ENCODE measurements at regions not wholly inside any gene's neighbourhood (a gene's known extent, or its start where the extent isn't known, plus 50 kb on each side); places are given as distances from the start of the nearest gene placed in this dataset.

DNA sequence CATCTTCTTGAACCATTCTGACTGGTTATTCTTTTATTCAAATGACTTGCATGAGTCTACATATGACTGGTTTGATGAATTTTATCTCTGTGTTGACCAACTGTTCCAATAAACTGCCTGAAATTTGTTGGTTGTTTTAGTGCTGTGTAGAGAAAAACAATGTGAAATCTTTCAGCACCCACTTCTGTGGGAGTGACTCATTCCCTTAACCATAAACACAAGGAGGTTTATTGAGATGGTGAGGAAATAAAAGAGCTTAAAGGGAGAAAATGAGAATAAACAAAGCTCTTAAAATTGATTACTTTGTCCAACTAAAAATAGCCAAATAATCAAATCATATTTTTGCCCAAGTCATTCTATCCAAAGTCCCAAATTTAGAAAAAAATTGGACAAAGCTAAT, 341.1 kb downstream of the TGFB2 start:
- no peaks in the 10 kb centered on the region for H3K4me1 ChIP-seq (replicated peaks in 1 of 4; ENCODE audit: control insufficient read depth in 3 of 4, insufficient read depth in 4 of 4, low read length in 3 of 4)
- H3K79me2 ChIP-seq (ENCODE audit: control insufficient read depth in 1 of 2, insufficient read depth in 2 of 2, low read length in 2 of 2): no peaks in the 10 kb centered on the region
- no peak overlapping the region for H3K14ac ChIP-seq (ENCODE audit: insufficient read length)
- no peak overlapping the region for H3K4me2 ChIP-seq (ENCODE audit: insufficient read depth in 1 of 2, low read depth in 2 of 2, low read length in 2 of 2)
- no peak overlapping the region for H3K18ac ChIP-seq (ENCODE audit: extremely low read depth, low read length)
- no peaks in the 10 kb centered on the region for H3K36me3 ChIP-seq (ENCODE audit: control insufficient read depth in 2 of 4, insufficient read depth in 4 of 4, low read length in 3 of 4)
- no peak overlapping the region for H4K8ac ChIP-seq (ENCODE audit: extremely low read depth, insufficient read depth, low read length)
- TF ChIP-seq RFX5 (IDR thresholded peaks at IDR 0.05; ENCODE audit: borderline replicate concordance, low read depth, low read length): no peak
- TF ChIP-seq RAD21 (IDR thresholded peaks at IDR 0.05 in 1 of 2, conservative IDR thresholded peaks at IDR 0.05 in 1 of 2; ENCODE audit: low read depth in 2 of 2, low read length in 2 of 2): no peak
- H3K4ac ChIP-seq (replicated peaks; ENCODE audit: insufficient read length, low read depth, low read length): no peak overlapping the region
- no peaks in the 10 kb centered on the region for H3K23me2 ChIP-seq (ENCODE audit: low read depth, low read length)
- no peak overlapping the region for H3K23ac ChIP-seq (ENCODE audit: insufficient read length)
- no peak overlapping the region for H2AFZ ChIP-seq (ENCODE audit: low read length)
- H2BK15ac ChIP-seq (ENCODE audit: low read length): no peak overlapping the region
- H4K91ac ChIP-seq (replicated peaks; ENCODE audit: insufficient read length, low read length): no peak overlapping the region
- no peaks in the 10 kb centered on the region for H3K9me3 ChIP-seq (ENCODE audit: insufficient read depth in 2 of 2, low read depth in 1 of 2, low read length in 1 of 2)
- H2BK5ac ChIP-seq (ENCODE audit: low read depth, low read length): no peak overlapping the region
- no peak overlapping the region for H4K5ac ChIP-seq (ENCODE audit: insufficient read length, low read depth, low read length)
- H2AK5ac ChIP-seq (ENCODE audit: low read depth, low read length): no peak overlapping the region
- H4K20me1 ChIP-seq (replicated peaks in 1 of 2; ENCODE audit: control insufficient read depth in 1 of 2, insufficient read depth in 2 of 2, low read length in 2 of 2): no peaks in the 10 kb centered on the region
- H3K9ac ChIP-seq (replicated peaks in 1 of 4; ENCODE audit: extremely low read depth in 1 of 4, low read depth in 3 of 4, low read length in 3 of 4): no peak overlapping the region
- ChIA-PET POLR2A (ENCODE audit: partially characterized antibody) (no interaction called here), CTCF (ENCODE audit: partially characterized antibody) (no interaction called here)
- no peaks in the 10 kb centered on the region for H3K79me1 ChIP-seq (ENCODE audit: low read depth, low read length)
- FAIRE-seq (no peak), DNase-seq (ENCODE audit: low read depth in 1 of 2, low spot score in 2 of 2) (no peak)
- no peak overlapping the region for H2BK20ac ChIP-seq (ENCODE audit: low read length)
- H2BK12ac ChIP-seq (ENCODE audit: low read depth, low read length): no peak overlapping the region
- no peak overlapping the region for H3K27ac ChIP-seq (ENCODE audit: low read depth, low read length)
- no peak overlapping the region for H3K4me3 ChIP-seq (ENCODE audit: extremely low read depth in 1 of 4, insufficient read depth in 2 of 4, low read depth in 3 of 4, low read length in 4 of 4)
- no peaks in the 10 kb centered on the region for H3K27me3 ChIP-seq (replicated peaks in 1 of 4; ENCODE audit: control insufficient read depth in 3 of 4, extremely low read depth in 1 of 4, insufficient read depth in 3 of 4, low read length in 3 of 4)
- no peak overlapping the region for H3K56ac ChIP-seq (replicated peaks; ENCODE audit: insufficient read length, low read depth, low read length)
- H2BK120ac ChIP-seq (replicated peaks; ENCODE audit: low read depth, low read length): no peak overlapping the region
